ENCODE measurements at regions not wholly inside any gene's neighbourhood (a gene's known extent, or its start where the extent isn't known, plus 50 kb on each side); places are given as distances from the start of the nearest gene placed in this dataset.

DNA sequence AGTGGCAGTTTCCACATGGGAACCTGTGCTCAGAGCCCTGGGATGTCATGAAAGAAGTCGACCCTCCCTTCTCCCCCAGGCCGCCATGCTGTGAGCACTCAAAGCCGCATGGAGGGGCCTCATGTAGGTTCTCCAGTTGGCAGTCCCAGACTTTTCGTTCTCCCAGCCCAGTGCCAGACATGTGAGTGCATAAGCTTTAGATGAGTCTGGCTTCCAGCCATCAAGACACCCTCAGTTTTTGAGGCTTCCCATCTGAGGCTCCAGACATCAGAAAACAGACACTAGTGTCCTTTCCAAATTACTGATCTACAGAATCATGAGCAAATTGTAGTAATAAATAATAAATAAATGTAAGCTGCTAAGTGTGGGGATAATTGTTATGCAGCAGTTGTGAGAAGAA is 136.5 kb upstream of the AGBL1 start:
- TF ChIP-seq, protein P1, sequence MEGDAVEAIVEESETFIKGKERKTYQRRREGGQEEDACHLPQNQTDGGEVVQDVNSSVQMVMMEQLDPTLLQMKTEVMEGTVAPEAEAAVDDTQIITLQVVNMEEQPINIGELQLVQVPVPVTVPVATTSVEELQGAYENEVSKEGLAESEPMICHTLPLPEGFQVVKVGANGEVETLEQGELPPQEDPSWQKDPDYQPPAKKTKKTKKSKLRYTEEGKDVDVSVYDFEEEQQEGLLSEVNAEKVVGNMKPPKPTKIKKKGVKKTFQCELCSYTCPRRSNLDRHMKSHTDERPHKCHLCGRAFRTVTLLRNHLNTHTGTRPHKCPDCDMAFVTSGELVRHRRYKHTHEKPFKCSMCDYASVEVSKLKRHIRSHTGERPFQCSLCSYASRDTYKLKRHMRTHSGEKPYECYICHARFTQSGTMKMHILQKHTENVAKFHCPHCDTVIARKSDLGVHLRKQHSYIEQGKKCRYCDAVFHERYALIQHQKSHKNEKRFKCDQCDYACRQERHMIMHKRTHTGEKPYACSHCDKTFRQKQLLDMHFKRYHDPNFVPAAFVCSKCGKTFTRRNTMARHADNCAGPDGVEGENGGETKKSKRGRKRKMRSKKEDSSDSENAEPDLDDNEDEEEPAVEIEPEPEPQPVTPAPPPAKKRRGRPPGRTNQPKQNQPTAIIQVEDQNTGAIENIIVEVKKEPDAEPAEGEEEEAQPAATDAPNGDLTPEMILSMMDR (IDR thresholded peaks at IDR 0.05; ENCODE audit: low read depth, low read length), result no peak
- TF ChIP-seq POLR2A (IDR thresholded peaks at IDR 0.05; ENCODE audit: extremely low read depth, insufficient read length), result no peak
- TF ChIP-seq, protein P2, sequence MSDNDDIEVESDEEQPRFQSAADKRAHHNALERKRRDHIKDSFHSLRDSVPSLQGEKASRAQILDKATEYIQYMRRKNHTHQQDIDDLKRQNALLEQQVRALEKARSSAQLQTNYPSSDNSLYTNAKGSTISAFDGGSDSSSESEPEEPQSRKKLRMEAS (IDR thresholded peaks at IDR 0.05; ENCODE audit: low read depth, low read length), result no peak
- TF ChIP-seq MYC (IDR thresholded peaks at IDR 0.05; ENCODE audit: low read depth, low read length), result no peak
